Mesothelial cell of epicardium (in vitro differentiated cells): ENCODE measurements at regions not wholly inside any gene's neighbourhood (a gene's known extent, or its start where the extent isn't known, plus 50 kb on each side); places are given as distances from the start of the nearest gene placed in this dataset.

Experiments used
- DNase-seq, 2 experiments: peaks; one replicate each; pipeline ENCODE4 v3.0.0; 2021; ENCODE audit warnings: low spot score in 2 of 2; ENCODE audit not compliant: unreplicated experiment in 2 of 2
- H3K27ac Mint-ChIP-seq: 2 replicates; pipeline ENCODE4 v1.8.0; 2021; ENCODE audit warnings: mixed read lengths
- H3K27me3 Mint-ChIP-seq: 2 replicates; pipeline ENCODE4 v1.8.0; 2021; ENCODE audit warnings: low read depth, mixed read lengths
- H3K36me3 Mint-ChIP-seq: 2 replicates; pipeline ENCODE4 v1.8.0; 2021; ENCODE audit warnings: mixed read lengths
- H3K4me1 Mint-ChIP-seq: 2 replicates; pipeline ENCODE4 v1.8.0; 2021; ENCODE audit warnings: mixed read lengths
- H3K4me3 Mint-ChIP-seq: 2 replicates; pipeline ENCODE4 v1.8.0; 2021; ENCODE audit warnings: mild to moderate bottlenecking, moderate library complexity, mixed read lengths
- H3K9me3 Mint-ChIP-seq: 2 replicates; pipeline ENCODE4 v1.8.0; 2021; ENCODE audit warnings: mixed read lengths
- TF ChIP-seq, protein P1 (sequence below): fragments of 200-600 bp; sonication (generic); IDR thresholded peaks from one replicate; pipeline ENCODE4 v1.5.0; 2021; ENCODE audit warnings: antibody characterized with exemption; ENCODE audit not compliant: unreplicated experiment

DNA sequence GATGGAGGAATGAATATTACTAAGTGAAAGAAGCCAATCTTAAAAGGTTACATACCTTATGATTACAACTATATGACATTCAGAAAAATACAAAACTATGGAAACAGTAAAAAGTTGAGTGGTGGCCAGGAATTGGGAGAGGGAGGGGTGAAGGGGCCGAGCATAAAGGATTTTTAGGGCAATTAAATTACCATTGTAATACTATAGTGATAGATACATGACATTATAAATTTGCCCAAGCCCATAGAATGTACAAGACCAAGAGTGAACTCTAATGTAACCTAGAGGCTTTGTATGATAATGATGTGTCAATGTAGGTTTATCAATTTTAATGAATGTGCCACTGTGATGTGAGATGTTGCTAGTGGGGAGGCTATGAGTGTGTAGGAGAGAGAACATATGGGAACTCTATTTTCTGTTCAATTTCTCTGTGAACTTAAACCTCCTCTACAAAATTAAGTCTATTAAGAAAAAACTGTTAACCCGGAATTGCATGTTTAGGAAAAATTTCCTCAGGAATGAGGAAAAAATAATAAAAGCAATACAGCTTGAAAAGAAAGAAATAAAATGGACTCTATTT is 541.9 kb upstream of the UBE2E2 start:
- TF ChIP-seq, protein P1, sequence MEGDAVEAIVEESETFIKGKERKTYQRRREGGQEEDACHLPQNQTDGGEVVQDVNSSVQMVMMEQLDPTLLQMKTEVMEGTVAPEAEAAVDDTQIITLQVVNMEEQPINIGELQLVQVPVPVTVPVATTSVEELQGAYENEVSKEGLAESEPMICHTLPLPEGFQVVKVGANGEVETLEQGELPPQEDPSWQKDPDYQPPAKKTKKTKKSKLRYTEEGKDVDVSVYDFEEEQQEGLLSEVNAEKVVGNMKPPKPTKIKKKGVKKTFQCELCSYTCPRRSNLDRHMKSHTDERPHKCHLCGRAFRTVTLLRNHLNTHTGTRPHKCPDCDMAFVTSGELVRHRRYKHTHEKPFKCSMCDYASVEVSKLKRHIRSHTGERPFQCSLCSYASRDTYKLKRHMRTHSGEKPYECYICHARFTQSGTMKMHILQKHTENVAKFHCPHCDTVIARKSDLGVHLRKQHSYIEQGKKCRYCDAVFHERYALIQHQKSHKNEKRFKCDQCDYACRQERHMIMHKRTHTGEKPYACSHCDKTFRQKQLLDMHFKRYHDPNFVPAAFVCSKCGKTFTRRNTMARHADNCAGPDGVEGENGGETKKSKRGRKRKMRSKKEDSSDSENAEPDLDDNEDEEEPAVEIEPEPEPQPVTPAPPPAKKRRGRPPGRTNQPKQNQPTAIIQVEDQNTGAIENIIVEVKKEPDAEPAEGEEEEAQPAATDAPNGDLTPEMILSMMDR: no peak
- Mint-ChIP-seq H3K4me3 (no peak overlapping the region), H3K4me1 (no peaks in the 10 kb centered on the region), H3K36me3 (no peaks in the 10 kb centered on the region), H3K9me3 (no peaks in the 10 kb centered on the region), H3K27me3 (peaks cover 42% of the 10 kb centered on the region), H3K27ac (no peak overlapping the region)
- no peak for DNase-seq

DNA sequence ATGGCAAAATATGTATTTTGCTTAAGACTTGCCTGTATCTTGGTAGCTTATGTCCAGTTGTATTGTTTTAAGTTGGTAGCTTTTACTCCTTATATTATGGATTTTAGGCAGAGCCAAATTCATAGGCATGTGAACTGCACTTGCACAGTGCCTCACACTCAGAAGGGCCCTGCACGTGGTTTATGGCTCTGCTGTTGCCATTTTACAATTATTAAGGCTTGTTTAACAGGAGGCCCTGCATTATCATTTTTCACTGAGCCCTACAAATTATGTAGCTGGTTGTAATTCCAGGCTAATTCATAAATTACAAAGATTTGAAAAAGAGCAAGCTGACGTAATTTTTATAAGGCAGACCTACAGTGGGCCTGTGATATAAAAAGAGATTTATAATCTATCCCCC is 537.6 kb upstream of the UBE2E2 start:
- no peaks in the 10 kb centered on the region for H3K4me1 Mint-ChIP-seq
- no peaks in the 10 kb centered on the region for H3K36me3 Mint-ChIP-seq
- no peak for DNase-seq
- H3K27ac Mint-ChIP-seq: no peak overlapping the region
- no peak overlapping the region for H3K4me3 Mint-ChIP-seq
- TF ChIP-seq, protein P1: no peak
- no peaks in the 10 kb centered on the region for H3K9me3 Mint-ChIP-seq
- peaks cover 27% of the 10 kb centered on the region for H3K27me3 Mint-ChIP-seq

DNA sequence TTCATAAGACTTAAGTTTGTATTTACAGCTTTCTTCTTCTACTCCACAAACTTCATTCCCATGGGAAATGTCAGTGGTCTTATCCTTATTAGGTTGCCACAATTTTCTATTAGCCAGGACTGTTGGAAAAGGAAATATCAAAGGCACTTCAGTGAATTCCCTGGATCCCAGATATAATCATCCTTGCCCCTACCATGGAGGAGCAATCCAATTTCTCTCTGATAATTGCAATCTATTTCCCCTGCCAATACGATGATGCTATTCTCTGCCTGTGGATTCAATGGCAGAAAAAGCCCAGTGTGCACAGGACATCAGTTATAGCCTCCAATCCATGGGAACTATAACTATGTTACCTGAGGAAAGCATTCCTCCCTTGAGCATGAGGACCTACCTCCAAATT is 536.4 kb upstream of the UBE2E2 start:
- H3K9me3 Mint-ChIP-seq: no peaks in the 10 kb centered on the region
- H3K4me1 Mint-ChIP-seq: no peaks in the 10 kb centered on the region
- H3K36me3 Mint-ChIP-seq: no peaks in the 10 kb centered on the region
- no peak for DNase-seq
- H3K27ac Mint-ChIP-seq: no peak overlapping the region
- TF ChIP-seq, protein P1: no peak
- H3K27me3 Mint-ChIP-seq: peaks cover 19% of the 10 kb centered on the region
- H3K4me3 Mint-ChIP-seq: no peak overlapping the region

DNA sequence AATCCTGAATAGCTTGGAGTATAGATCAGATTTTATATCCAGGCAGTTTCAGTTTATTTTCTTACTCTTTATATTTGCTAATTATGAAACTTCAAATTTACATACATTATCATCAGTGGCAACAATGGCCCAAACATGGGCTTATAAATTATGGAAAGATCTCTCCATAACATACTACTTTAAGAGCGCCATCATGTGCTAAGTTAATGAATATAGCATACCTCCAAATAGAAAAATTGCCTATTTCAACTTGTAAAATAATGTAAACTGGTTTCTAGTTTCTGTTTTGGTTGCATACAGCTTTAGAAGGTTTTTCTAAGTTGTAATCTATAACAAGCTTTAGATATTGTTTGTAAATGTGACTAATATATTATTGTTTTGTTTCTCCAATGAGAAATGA is 531.3 kb upstream of the UBE2E2 start:
- peaks cover 5% of the 10 kb centered on the region for H3K27me3 Mint-ChIP-seq
- no peak overlapping the region for H3K27ac Mint-ChIP-seq
- no peaks in the 10 kb centered on the region for H3K4me1 Mint-ChIP-seq
- no peak for DNase-seq
- no peak overlapping the region for H3K4me3 Mint-ChIP-seq
- H3K36me3 Mint-ChIP-seq: no peaks in the 10 kb centered on the region
- peaks cover 11% of the 10 kb centered on the region for H3K9me3 Mint-ChIP-seq
- TF ChIP-seq, protein P1: no peak

DNA sequence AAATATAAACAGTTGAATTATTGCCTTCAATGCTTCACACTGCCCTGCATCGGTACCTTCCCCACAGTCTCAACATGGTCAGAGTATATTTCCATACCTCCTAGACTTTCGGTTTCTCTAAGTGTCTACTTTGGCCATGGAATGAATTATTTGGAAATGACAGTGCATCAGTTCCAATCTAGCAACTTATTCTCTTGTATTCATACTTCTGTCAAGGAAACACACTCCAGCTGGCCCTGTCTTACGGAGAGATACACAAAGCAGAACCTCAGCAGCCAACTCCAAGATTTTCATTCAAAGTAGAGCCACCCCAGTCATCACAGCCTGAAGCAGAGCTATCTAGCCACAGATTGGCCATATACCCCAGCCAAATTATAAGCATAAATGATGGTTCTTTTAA is 518.4 kb upstream of the UBE2E2 start:
- Mint-ChIP-seq H3K4me1 (no peaks in the 10 kb centered on the region), H3K4me3 (no peak overlapping the region), H3K36me3 (no peaks in the 10 kb centered on the region), H3K27ac (no peak overlapping the region), H3K9me3 (peaks cover 3% of the 10 kb centered on the region), H3K27me3 (no peaks in the 10 kb centered on the region)
- DNase-seq: no peak
- TF ChIP-seq, protein P1: no peak

DNA sequence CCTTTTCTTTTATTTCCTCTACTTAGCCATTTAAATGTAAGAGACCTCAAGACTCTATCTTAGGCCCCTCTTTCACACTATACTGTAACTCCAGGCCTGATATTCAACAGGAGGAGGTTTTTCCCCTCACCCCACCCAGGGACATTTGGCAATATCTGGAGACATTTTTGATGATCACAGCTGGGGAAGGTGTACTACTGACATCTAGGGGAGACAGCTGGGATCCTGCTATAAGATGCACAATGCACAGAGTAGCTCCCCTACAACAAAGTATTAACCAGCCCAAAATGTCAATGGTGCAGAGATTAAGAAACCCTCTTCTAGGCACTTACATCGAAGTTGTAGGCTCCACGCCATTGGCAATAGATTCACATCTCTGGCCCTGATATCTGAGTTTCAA is 517.5 kb upstream of the UBE2E2 start:
- no peaks in the 10 kb centered on the region for H3K36me3 Mint-ChIP-seq
- no peak for DNase-seq
- H3K27ac Mint-ChIP-seq: no peak overlapping the region
- H3K4me1 Mint-ChIP-seq: no peaks in the 10 kb centered on the region
- peaks cover 3% of the 10 kb centered on the region for H3K9me3 Mint-ChIP-seq
- TF ChIP-seq, protein P1: no peak
- H3K27me3 Mint-ChIP-seq: no peaks in the 10 kb centered on the region
- no peak overlapping the region for H3K4me3 Mint-ChIP-seq
